ENCODE measurements at regions not wholly inside any gene's neighbourhood (a gene's known extent, or its start where the extent isn't known, plus 50 kb on each side); places are given as distances from the start of the nearest gene placed in this dataset.

- no peaks in the 10 kb centered on the region for H3K9me3 ChIP-seq
- no peak overlapping the region for H3K27ac ChIP-seq
- no peak for TF ChIP-seq POLR2A (IDR thresholded peaks at IDR 0.05)
- TF ChIP-seq, protein P1, sequence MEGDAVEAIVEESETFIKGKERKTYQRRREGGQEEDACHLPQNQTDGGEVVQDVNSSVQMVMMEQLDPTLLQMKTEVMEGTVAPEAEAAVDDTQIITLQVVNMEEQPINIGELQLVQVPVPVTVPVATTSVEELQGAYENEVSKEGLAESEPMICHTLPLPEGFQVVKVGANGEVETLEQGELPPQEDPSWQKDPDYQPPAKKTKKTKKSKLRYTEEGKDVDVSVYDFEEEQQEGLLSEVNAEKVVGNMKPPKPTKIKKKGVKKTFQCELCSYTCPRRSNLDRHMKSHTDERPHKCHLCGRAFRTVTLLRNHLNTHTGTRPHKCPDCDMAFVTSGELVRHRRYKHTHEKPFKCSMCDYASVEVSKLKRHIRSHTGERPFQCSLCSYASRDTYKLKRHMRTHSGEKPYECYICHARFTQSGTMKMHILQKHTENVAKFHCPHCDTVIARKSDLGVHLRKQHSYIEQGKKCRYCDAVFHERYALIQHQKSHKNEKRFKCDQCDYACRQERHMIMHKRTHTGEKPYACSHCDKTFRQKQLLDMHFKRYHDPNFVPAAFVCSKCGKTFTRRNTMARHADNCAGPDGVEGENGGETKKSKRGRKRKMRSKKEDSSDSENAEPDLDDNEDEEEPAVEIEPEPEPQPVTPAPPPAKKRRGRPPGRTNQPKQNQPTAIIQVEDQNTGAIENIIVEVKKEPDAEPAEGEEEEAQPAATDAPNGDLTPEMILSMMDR (IDR thresholded peaks at IDR 0.05): no peak
- no peak overlapping the region for H3K4me3 ChIP-seq
- no peaks in the 10 kb centered on the region for H3K36me3 ChIP-seq
- no peaks in the 10 kb centered on the region for H3K4me1 ChIP-seq
- no peak for DNase-seq
- no peaks in the 10 kb centered on the region for H3K27me3 ChIP-seq
These were observed 871.0 kb upstream of the ADAMTS5 start for GRCh38 chr21:27837936-27838335.

GRCh38 chr21:27833298-27833697 is 866.4 kb upstream of the ADAMTS5 start:
- TF ChIP-seq, protein P1 (IDR thresholded peaks at IDR 0.05): no peak
- TF ChIP-seq POLR2A (IDR thresholded peaks at IDR 0.05): no peak
- H3K36me3 ChIP-seq: no peaks in the 10 kb centered on the region
- no peak for DNase-seq
- H3K9me3 ChIP-seq: no peaks in the 10 kb centered on the region
- no peak overlapping the region for H3K27ac ChIP-seq
- no peak overlapping the region for H3K4me3 ChIP-seq
- no peaks in the 10 kb centered on the region for H3K4me1 ChIP-seq
- H3K27me3 ChIP-seq: no peaks in the 10 kb centered on the region

- H3K9me3 ChIP-seq: no peaks in the 10 kb centered on the region
- no peaks in the 10 kb centered on the region for H3K36me3 ChIP-seq
- no peak overlapping the region for H3K27ac ChIP-seq
- H3K27me3 ChIP-seq: no peaks in the 10 kb centered on the region
- no peak for DNase-seq
- no peak for TF ChIP-seq POLR2A (IDR thresholded peaks at IDR 0.05)
- TF ChIP-seq, protein P1 (IDR thresholded peaks at IDR 0.05): no peak
- H3K4me1 ChIP-seq: no peaks in the 10 kb centered on the region
- no peak overlapping the region for H3K4me3 ChIP-seq
These were observed 865.1 kb upstream of the ADAMTS5 start for GRCh38 chr21:27831816-27832569.

DNA sequence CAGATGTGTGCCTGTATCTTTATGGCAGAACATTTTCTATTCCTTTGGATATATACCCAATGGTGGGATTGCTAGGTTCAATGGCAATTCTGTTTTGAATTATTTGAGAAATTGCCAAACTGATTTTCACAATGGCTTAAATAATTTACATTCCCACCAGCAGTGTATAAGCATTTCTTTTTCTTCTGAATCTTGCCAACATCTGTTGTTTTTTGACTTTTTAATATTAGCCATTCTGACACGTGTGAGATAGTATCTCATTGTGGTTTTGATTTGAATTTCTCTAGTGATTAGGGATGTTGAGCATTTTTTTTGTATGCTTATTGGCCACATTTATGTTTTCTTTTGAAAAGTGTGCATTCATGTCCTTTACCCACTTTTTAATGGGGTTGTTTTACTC is 864.3 kb upstream of the ADAMTS5 start:
- Histone ChIP-seq H3K27ac (no peak overlapping the region), H3K9me3 (no peaks in the 10 kb centered on the region), H3K27me3 (no peaks in the 10 kb centered on the region), H3K4me3 (no peak overlapping the region), H3K4me1 (no peaks in the 10 kb centered on the region), H3K36me3 (no peaks in the 10 kb centered on the region)
- TF ChIP-seq, protein P1 (IDR thresholded peaks at IDR 0.05): no peak
- no peak for TF ChIP-seq POLR2A (IDR thresholded peaks at IDR 0.05)
- no peak for DNase-seq

DNA sequence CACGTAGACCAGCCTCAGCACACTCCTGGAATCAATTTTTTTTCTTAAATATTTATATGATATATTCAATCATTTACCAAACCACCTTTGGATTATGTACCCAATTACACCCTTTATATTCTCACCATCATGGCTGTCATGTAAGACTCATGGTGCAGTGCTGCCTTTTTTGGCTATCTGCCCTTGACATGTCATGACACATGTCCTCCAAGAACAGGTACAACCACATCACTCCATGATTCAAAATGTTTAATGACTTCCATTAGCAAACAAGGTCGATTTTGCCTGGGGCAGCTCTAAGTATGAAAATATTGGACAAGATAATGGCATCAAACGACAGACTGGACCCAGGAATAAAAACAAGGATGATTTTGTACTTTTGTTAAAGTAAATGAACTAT is 861.1 kb upstream of the ADAMTS5 start:
- no peak for DNase-seq
- H3K4me1 ChIP-seq: no peaks in the 10 kb centered on the region
- TF ChIP-seq, protein P1 (IDR thresholded peaks at IDR 0.05): no peak
- no peak for TF ChIP-seq POLR2A (IDR thresholded peaks at IDR 0.05)
- H3K4me3 ChIP-seq: no peak overlapping the region
- H3K27ac ChIP-seq: no peak overlapping the region
- H3K9me3 ChIP-seq: no peaks in the 10 kb centered on the region
- H3K36me3 ChIP-seq: no peaks in the 10 kb centered on the region
- no peaks in the 10 kb centered on the region for H3K27me3 ChIP-seq
